NCI-H146 treated with DMSO at 0.1 percent for 48 hours (cell line): ENCODE measurements at regions not wholly inside any gene's neighbourhood (a gene's known extent, or its start where the extent isn't known, plus 50 kb on each side); places are given as distances from the start of the nearest gene placed in this dataset.

Experiments used
- DNase-seq: peaks from one replicate; lab custom pipeline; 2025; ENCODE audit not compliant: unreplicated experiment; lab: John Stamatoyannopoulos, UW

- DNase-seq: no peak
These were observed 148.7 kb upstream of the OSR1 start for GRCh38 chr2:19507137-19507536.

- DNase-seq: peak; percentile 67
These were observed 147.0 kb upstream of the OSR1 start for GRCh38 chr2:19505199-19506136.

GRCh38 chr2:19504400-19505198, 146.2 kb upstream of the OSR1 start:
- DNase-seq: peak; percentile 67

- no peak for DNase-seq
These were observed 145.5 kb upstream of the OSR1 start for GRCh38 chr2:19503915-19504314.

DNA sequence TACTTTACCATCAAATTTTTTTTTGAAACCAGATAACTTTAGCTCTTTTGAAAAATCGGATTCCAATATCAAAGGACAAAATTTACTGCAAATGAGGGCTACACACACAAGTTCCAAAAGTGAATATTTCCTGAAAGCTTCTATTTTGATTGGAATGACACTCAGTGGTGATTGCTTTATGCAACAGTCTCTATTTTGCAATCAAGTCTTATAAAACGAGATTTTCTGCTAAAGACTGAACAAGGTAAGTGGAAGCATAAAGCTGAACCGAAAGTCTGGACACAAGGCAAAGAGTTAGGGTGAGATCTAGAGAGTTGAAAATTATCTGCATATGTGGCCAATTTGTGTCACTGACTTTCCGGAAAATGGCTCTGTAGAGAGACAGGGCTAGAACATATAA, 145.0 kb upstream of the OSR1 start:
- no peak for DNase-seq

DNA sequence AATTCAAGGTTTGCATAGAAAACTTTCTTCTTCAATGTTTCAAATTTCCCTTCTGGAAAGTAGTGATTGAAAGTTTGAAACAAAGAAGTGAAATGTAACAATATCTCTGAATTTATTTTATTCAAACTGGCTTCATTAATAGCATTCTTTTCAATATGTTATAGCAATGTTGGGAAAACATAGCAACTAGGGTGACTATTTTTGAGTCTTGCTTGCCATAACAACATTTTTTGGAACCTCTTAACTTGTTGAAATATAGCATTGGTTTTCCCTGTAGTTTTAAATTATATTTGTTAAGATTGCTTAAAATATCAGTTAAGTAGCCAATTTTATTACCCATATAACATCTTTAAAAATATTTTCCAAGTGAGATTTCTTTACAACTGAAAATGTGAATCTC, 141.7 kb upstream of the OSR1 start:
- no peak for DNase-seq

DNA sequence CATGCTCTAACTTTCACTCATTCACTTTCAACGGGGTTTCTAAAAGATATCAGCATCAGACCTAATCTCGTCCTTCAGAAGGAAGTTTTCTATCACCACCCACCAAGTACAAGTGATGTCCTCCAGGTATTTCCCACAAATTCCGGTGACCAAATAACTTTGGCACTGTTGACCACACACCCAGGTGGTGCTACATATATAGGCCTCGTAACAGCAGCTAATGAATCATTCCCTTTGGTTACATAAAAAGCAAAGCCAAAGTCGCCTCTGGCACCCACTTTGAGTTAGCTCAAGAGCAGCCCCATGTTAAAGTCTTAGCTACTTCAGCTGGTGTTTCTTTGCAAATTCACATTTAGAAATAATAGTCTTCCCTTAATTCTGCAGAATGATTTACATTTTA, 138.2 kb upstream of the OSR1 start:
- DNase-seq: no peak

GRCh38 chr2:19494241-19494640, 135.8 kb upstream of the OSR1 start:
- DNase-seq: no peak

DNA sequence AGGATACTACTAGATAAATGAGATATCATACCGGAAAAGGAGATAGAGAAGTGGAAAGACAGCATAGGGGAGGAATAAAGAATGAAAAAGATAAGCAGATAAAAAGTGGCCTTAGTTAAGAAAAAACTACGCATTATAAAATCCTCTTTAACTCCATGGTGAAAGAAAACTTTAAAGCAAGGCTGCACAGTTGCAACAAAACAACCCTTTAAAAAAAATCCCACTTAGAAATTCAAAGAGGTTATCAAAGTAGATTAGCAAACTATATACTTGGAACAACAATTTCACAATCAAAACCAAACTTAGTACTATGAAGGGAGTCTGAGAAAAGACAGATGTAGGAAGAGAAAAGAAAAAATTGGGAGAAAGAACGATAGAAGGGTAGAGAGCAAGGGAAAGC, 133.4 kb upstream of the OSR1 start:
- no peak for DNase-seq

DNA sequence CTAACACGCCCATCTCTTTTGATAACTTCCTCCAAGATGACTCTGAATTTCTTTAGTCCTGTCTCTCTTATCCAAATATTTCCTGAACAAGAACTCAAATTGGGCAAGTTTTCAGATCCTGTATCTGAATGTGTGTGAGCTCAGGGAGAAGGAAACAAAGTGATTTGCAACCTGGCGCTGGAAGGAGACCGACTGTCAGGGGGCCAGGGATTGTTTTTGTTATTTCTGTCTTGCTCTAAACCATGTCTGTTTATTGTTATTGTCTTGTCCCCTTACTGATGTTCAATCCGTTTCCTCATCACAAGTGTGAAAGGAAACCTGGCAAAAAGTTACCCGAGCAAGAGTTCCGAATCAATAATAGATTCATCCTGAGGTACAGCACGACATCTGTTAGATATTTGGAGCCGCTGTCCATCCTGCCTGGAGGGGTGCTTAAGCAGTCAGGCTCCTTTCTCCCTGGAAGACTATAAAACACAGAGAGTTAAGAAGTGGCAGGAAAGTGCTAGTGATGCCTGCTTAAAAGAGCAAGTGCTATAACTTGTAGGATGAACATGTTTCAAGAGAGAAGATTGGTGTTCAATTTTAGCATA, 132.5 kb upstream of the OSR1 start:
- no peak for DNase-seq

- no peak for DNase-seq
These were observed 129.7 kb upstream of the OSR1 start for GRCh38 chr2:19488009-19488691.

- no peak for DNase-seq
These were observed 126.3 kb upstream of the OSR1 start for GRCh38 chr2:19484736-19485135.

- DNase-seq: no peak
These were observed 122.2 kb upstream of the OSR1 start for GRCh38 chr2:19480673-19481072.

- no peak for DNase-seq
These were observed 121.2 kb upstream of the OSR1 start for GRCh38 chr2:19479666-19480065.

DNA sequence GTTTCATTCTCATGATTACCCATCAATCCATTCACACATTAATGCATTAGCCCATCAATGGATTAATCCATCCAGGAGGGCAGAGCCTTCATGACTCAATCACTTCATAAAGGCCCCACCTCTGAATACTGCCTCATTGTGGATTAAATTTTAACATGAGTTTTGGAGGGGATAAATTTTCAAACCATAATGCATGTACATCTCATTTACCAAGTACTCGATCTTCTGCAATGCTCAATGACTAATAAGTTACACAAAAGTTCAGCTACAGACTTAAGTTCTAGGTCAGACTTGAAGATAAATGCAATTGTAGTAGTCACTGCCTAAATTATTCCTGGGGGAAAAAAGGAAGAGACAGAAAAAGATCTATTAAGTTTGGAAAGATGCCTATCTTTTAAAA, 120.0 kb upstream of the OSR1 start:
- DNase-seq: no peak

DNA sequence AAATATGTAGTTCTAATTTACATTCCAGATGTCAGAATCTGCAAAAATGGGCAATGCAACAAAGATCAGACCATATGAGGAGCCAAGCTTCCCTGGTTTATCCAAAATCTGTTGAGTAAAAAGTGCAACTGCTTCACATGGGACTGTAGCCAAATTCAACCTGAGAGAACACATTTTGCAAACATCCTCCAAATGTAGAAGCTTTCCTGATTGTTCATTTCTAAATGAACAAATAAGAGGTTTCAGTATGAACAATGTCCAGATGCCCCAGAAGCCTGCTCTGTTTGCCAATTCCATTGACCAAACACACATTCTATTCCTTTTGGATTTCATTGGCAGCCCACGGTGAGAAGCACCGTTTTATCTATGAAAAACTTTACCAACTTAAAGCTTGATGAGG, 117.9 kb upstream of the OSR1 start:
- DNase-seq: no peak

- DNase-seq: no peak
These were observed 115.7 kb upstream of the OSR1 start for GRCh38 chr2:19474128-19474527.

- DNase-seq: no peak
These were observed 114.9 kb upstream of the OSR1 start for GRCh38 chr2:19473350-19473749.

DNA sequence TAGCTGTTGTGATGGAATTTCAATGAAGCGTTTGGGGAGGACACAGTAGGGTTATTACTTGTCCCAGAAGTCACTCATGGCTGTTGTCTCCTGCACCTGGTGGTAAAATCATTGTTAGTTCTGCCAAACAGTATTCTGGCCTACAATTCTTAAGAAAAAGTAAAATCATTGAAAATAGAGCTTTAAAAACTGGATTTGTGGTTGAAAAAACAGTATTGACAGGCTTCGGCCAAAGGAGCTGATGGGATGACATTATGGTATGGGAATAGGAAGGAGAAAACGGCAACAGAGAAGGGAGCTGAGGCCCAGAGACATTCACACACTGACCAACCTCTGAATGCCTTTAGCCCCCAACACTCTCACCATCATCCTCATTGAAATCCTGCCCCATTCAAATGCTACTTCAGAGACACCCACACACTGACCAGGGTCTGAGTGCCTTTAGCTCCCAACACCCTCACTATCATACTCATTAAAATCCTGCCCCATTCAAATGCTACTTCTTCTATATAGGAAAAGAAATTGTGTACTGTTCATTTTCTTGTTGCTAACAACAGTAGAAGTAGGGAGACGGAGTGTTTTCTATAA, 114.1 kb upstream of the OSR1 start:
- DNase-seq: no peak

GRCh38 chr2:19471491-19471890, 113.1 kb upstream of the OSR1 start:
- DNase-seq: no peak

GRCh38 chr2:19465978-19466377, 107.6 kb upstream of the OSR1 start:
- no peak for DNase-seq
